ENCODE measurements at regions not wholly inside any gene's neighbourhood (a gene's known extent, or its start where the extent isn't known, plus 50 kb on each side); places are given as distances from the start of the nearest gene placed in this dataset.
"Not testable (repeated sequence)": the region's sequence is repeated elsewhere in the genome, so short reads cannot be mapped to it uniquely, and the experiment has no call there.

GRCh38 chr3:144770281-144770680 is 798.7 kb downstream of the DIPK2A start:
- FAIRE-seq: no peak

- FAIRE-seq: no peak
Measured at GRCh38 chr3:144770915-144771351, 799.3 kb downstream of the DIPK2A start.

- no peak for FAIRE-seq
Measured at GRCh38 chr3:144771381-144771870, 799.8 kb downstream of the DIPK2A start.

DNA sequence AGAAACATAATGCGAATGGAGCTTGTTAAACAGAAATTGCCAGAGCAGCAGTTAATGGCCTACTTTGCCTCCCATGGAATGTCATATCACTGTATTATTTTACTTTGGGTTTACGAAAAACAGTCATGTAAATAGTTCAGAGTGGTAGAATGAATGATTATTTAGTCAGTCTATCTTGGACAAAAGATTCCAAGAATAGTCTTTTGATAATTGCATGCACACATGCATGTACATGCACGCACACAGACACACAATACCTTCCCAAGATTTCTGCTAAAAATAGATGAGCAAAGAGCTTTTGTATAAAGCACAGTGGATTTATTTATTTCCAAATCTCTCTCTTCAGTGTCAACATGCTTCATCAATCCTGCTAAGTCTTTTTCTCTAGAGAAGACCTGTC is 800.7 kb downstream of the DIPK2A start:
- no peak for FAIRE-seq

GRCh38 chr3:144773350-144773749 is 801.7 kb downstream of the DIPK2A start:
- no peak for FAIRE-seq

GRCh38 chr3:144774897-144775296 is 803.3 kb downstream of the DIPK2A start:
- no peak for FAIRE-seq

DNA sequence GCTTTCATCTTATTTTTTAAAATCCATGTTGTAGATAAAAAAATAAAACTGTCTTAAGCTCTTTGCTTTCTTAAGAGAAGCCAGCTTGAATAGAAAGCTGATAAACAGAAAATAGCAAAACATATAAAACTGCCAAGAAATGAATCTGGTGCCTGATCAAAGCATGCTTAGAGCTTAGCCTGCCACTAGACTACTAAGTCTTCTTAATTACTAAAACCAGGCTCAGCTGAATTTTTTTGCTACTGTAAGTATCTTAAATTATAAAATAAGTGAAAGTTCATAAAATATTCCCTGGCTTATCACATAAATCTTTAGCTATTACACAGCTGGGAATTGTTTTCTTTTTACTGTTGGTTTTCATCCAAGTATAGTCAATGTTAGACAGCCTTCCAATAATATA is 803.9 kb downstream of the DIPK2A start:
- FAIRE-seq: no peak

- FAIRE-seq: no peak
Measured at GRCh38 chr3:144777906-144778305, 806.3 kb downstream of the DIPK2A start.

GRCh38 chr3:144791034-144791433 is 819.4 kb downstream of the DIPK2A start:
- no peak for FAIRE-seq

DNA sequence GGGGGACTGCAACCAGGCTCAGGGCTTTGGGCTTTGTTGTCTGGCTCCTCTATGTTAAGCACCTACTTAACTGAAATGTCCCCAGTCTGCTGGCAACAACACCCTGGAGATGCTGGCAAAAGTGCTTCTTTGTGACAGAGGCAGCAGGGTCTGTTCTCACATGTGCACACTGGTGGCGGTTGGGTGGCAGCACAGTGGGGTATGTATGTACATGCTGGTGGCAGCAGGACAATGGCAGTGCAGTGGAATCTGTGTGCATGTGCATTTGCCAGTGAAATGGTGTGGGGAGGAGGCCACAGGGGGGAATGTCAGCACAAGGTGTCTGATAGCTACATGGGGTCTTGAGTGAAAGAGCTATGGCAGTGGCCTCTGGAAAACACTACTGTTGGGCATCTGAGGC is 830.3 kb downstream of the DIPK2A start:
- FAIRE-seq: no peak

- no peak for FAIRE-seq
Measured at GRCh38 chr3:144809380-144809779, 837.8 kb downstream of the DIPK2A start.

DNA sequence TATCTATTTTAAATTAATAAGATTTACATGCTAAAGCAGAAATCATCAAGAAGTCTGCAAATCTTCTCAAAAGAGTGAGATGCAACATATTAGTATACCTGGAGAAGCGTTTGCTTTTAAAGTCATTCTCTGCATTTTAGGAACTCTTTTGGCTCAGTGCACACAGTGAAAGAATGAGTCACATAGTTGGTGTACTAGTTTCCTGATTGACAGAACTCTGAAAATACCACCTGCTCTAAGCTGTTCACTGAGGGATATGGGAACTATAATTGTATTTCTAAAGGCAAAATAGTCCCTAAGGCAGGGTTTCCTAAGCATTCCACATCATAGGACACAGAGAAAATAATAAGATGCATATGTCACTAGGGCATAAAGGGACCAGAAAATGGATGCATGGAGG is 838.5 kb downstream of the DIPK2A start:
- no peak for FAIRE-seq

DNA sequence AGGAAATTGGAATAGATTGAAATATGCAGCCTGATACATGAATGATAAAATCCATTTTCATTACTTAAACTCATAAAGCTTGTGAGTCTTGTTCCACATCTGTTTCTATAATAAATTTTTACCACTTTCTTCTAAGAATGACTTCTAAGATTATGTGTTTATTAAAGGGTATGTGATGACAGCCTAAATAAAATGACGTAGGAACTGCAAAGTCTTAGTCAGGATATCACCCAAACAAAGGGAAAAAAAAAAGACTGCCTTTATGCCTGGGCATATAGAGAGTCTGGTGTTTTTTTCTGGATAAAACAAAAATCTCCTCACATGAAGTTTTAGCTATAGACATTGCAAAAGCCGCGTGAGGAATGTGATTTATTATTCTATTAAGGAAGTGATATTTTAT is 844.0 kb downstream of the DIPK2A start:
- no peak for FAIRE-seq

DNA sequence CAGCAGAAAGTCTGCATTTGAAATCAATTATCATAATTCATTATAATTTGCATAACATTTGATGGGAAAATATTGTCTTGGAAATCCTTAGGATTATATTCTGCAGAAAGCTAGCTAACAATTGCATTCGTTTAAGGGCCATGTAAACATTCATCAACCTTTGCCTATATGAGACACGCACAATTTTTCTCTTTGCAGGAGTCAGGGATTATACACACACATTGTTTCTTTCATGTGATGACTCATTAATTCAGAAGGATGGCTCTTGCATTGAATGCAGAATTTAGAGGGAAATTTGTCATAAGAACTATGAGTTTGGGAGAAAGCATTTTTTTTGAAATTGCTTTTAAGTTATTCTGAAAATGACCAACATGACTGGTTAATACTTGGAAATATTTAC is 844.7 kb downstream of the DIPK2A start:
- FAIRE-seq: no peak

GRCh38 chr3:144818973-144819372 is 847.4 kb downstream of the DIPK2A start:
- no peak for FAIRE-seq

DNA sequence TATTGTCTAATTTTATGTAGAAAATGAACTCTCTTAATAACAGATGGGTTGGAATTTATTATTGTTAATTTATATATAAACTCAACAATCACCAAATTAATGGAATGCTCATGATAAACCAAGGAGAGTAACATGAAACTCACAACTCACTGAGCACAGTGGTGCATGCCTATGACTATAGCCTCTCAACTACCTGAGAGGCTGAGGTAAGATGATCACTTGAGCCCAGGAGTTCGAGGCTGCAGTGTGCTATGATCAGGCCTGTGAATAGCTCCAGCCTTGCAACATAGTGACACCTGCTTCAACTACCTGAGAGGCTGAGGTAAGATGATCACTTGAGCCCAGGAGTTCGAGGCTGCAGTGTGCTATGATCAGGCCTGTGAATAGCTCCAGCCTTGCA is 848.6 kb downstream of the DIPK2A start:
- not testable (repeated sequence) for FAIRE-seq

- no peak for FAIRE-seq
Measured at GRCh38 chr3:144820726-144821125, 849.1 kb downstream of the DIPK2A start.

- no peak for FAIRE-seq
Measured at GRCh38 chr3:144821583-144821982, 850.0 kb downstream of the DIPK2A start.

GRCh38 chr3:144822671-144823070 is 851.0 kb downstream of the DIPK2A start:
- no peak for FAIRE-seq

DNA sequence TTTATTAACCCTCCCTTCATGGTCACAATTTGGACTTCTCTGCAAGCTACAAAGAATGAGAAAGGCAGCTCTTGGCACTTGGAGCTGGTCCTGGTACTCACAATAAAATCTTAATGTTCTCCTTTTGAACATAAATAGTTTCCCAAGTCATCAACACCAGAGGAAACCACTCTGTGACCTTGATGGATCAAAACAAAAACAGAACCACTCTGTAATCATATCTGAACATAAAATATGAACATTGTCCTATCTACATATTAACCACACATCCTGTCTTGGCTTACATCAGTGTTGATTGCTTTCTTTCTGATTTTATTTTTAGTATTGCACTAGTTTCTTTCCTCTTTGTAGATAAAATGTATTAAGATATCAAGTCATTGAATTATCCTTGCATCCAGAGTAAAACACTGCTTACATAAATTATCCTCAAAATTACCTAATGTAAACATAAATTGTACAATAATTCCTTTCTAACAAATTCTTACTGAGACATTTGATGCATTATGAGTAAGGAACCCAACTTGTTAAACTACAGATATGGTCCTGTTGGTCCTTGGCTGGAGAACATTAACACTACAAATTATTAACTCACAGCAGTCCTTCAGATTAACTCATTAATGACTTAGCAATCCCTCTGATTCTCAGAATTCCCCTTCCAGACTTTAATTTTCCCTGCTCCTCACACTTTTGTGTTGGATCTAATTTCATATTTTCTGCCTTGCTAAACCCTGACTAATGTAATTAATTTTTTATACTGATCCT is 860.5 kb downstream of the DIPK2A start:
- no peak for FAIRE-seq

- no peak for FAIRE-seq
Measured at GRCh38 chr3:144839991-144840390, 868.4 kb downstream of the DIPK2A start.

- FAIRE-seq: no peak
Measured at GRCh38 chr3:144840866-144841265, 869.2 kb downstream of the DIPK2A start.

DNA sequence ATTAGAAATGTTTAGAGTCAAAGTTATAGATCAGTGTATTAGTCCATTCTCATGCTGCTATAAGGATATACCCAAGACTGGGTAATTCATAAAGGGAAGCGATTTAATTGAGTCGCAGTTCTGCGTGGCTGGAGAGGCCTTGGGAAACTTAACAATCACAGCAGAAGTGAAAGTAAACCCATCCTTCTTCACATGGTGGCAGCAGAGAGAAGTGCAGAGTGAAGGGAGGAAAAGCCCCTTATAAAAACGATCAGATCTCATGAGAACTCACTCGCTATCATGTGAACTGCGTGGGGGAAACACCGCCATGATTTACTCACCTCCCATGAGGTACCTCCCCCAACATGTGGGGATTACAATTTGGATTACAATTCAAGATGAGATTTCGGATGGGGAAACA is 871.5 kb downstream of the DIPK2A start:
- FAIRE-seq: no peak

DNA sequence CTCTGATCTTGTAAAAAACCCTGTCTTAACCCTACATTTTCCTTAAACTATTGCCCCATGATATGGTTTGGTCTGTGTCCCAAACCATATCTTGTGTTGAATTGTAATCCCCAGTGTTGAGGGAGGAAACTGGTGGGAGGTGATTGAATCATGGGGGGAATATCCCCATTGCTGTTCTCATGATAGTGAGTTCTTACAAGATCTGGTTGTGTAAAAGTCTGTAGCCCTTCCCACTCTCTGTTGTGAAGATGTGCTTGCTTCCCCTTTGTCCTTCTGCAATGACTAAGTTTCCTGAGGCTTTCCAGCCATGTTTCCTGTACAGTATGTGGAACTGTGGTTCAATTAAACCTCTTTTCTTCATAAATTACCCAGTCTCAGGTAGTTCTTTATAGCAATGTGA is 881.4 kb downstream of the DIPK2A start:
- FAIRE-seq: no peak

GRCh38 chr3:144854020-144854419 is 882.4 kb downstream of the DIPK2A start:
- FAIRE-seq: not testable (repeated sequence)

Measured in G401.6 (cell line).